Right lobe of liver (tissue), 6 donors: ENCODE measurements at regions not wholly inside any gene's neighbourhood (a gene's known extent, or its start where the extent isn't known, plus 50 kb on each side); places are given as distances from the start of the nearest gene placed in this dataset.

ENCODE experiments used
- ATAC-seq, 4 donors: fragments of 200-7000 bp; cut with Tn5 transposase; one replicate each; pipeline ENCODE4 v1.9.1; 2020; ENCODE audit warnings: mild to moderate bottlenecking in 4 of 4, moderate library complexity in 4 of 4
- DNase-seq, 3 donors: peaks; one replicate each; pipeline ENCODE4 v3.0.0-alpha.2; 2020
- H3K27ac ChIP-seq, 3 donors: fragments of 200-600 bp; one replicate each; pipeline ENCODE4 v1.8.0; 2022
- H3K27me3 ChIP-seq, 2 donors: fragments of 200-600 bp; one replicate each; pipeline ENCODE4 v1.8.0; 2022
- H3K36me3 ChIP-seq, 4 donors: fragments of 200-600 bp; sonication (generic) in 1 of 4; one replicate each; pipeline versions ENCODE4 v1.5.1 to v1.8.0; 2017 to 2022; ENCODE audit warnings: control low read depth in 1 of 4
- H3K4me1 ChIP-seq, 4 donors: fragments of 200-600 bp; sonication (generic) in 1 of 4; one replicate each; pipeline versions ENCODE4 v1.5.1 to v1.8.0; 2017 to 2022; ENCODE audit warnings: control low read depth in 1 of 4
- H3K4me3 ChIP-seq, 3 donors: fragments of 200-600 bp; one replicate each; pipeline ENCODE4 v1.8.0; 2022
- H3K9me3 ChIP-seq, 4 donors: fragments of 200-600 bp; sonication (generic) in 1 of 4; one replicate each; pipeline versions ENCODE4 v1.5.1 to v1.8.0; 2017 to 2022; ENCODE audit warnings: control low read depth in 1 of 4
- CTCF ChIP-seq, 4 donors: fragments of 200-600 bp in 3 of 4; fragments of 450-650 bp in 1 of 4; IDR thresholded peaks; one replicate each; pipeline versions ENCODE4 v1.5.1 to v1.8.0; 2016 to 2022; ENCODE audit warnings: antibody characterized with exemption in 4 of 4, mild to moderate bottlenecking in 2 of 4
- POLR2A ChIP-seq: fragments of 450-650 bp; IDR thresholded peaks from one replicate; pipeline ENCODE4 v1.6.1; 2017; ENCODE audit warnings: antibody characterized with exemption, mild to moderate bottlenecking
- WGBS: methylation state at CpG from one replicate; pipeline ENCODE4 v1.1.6; 2018; ENCODE audit warnings: low coverage, low lambda C conversion rate; ENCODE audit not compliant: insufficient coverage; ENCODE audit errors: missing lambda C conversion rate; 5-methylcytosine and 5-hydroxymethylcytosine counted together
- intact Hi-C, 2 donors: fragments of 100-400 bp; cut with DNase I; formaldehyde crosslinking; loops; one replicate each; pipeline versions ENCODE4 v1.11.2 to v1.14.1; 2022
- donor health status: DM: no; HTN: yes; CAD: no.
- donor health status: DM: no; HTN: no; CAD: no.
- donor health status: DM: no; HTN: no; CAD: no.
- donor health status: DM: no; HTN: yes; CAD: no.
- donor health status: DM: no; HTN: yes; CAD: no.

GRCh38 chr5:3199962-3200755 is 395.5 kb upstream of the IRX1 start:
- TF ChIP-seq CTCF (IDR thresholded peaks at IDR 0.05) (no peak), POLR2A (no peak)
- H3K9me3 ChIP-seq = no peaks in the 10 kb centered on the region
- no peak overlapping the region for H3K4me3 ChIP-seq
- H3K27me3 ChIP-seq = no peaks in the 10 kb centered on the region
- no peak overlapping the region for H3K27ac ChIP-seq
- no peaks in the 10 kb centered on the region for H3K4me1 ChIP-seq
- 39% methylated on average over 12 of the region's 15 CpGs for WGBS
- H3K36me3 ChIP-seq = no peaks in the 10 kb centered on the region
- intact Hi-C loops = no loop called here
- DNase-seq (no peak), ATAC-seq (no peak)

GRCh38 chr5:3198074-3198449 is 397.6 kb upstream of the IRX1 start:
- no peak for TF ChIP-seq POLR2A
- TF ChIP-seq CTCF (IDR thresholded peaks at IDR 0.05) = no peak
- Histone ChIP-seq H3K4me1 (no peaks in the 10 kb centered on the region), H3K4me3 (no peak overlapping the region), H3K36me3 (no peaks in the 10 kb centered on the region), H3K9me3 (no peaks in the 10 kb centered on the region), H3K27me3 (no peaks in the 10 kb centered on the region), H3K27ac (no peak overlapping the region)
- DNase-seq = no peak
- intact Hi-C loops = no loop called here
- 11% methylated on average over 7 of the region's 7 CpGs for WGBS
- no peak for ATAC-seq

- no peak overlapping the region for H3K27ac ChIP-seq
- no peaks in the 10 kb centered on the region for H3K4me1 ChIP-seq
- intact Hi-C loops = no loop called here
- H3K36me3 ChIP-seq = no peaks in the 10 kb centered on the region
- H3K27me3 ChIP-seq = no peaks in the 10 kb centered on the region
- WGBS = 4% methylated on average over 15 of the region's 29 CpGs
- no peaks in the 10 kb centered on the region for H3K9me3 ChIP-seq
- no peak for TF ChIP-seq POLR2A
- TF ChIP-seq CTCF (IDR thresholded peaks at IDR 0.05) = no peak
- no peak for DNase-seq
- no peak overlapping the region for H3K4me3 ChIP-seq
- ATAC-seq = no peak
Measured at GRCh38 chr5:3197304-3198073, 398.1 kb upstream of the IRX1 start.

- Histone ChIP-seq H3K36me3 (no peaks in the 10 kb centered on the region), H3K27ac (no peak overlapping the region), H3K9me3 (no peaks in the 10 kb centered on the region), H3K27me3 (no peaks in the 10 kb centered on the region), H3K4me3 (no peak overlapping the region), H3K4me1 (no peaks in the 10 kb centered on the region)
- no peak for ATAC-seq
- 46% methylated on average over 8 of the region's 8 CpGs for WGBS
- no peak for TF ChIP-seq CTCF (IDR thresholded peaks at IDR 0.05)
- intact Hi-C loops = no loop called here
- no peak for DNase-seq
Measured at GRCh38 chr5:3195994-3196393, 399.6 kb upstream of the IRX1 start.
